22Rv1 (cell line): ENCODE measurements at regions not wholly inside any gene's neighbourhood (a gene's known extent, or its start where the extent isn't known, plus 50 kb on each side); places are given as distances from the start of the nearest gene placed in this dataset.

Experiments used
- ZFX ChIP-seq: fragments of 450-650 bp; IDR thresholded peaks from 2 replicates; pipeline ENCODE4 v1.6.1; 2017; ENCODE audit warnings: antibody characterized with exemption, borderline replicate concordance
- TF ChIP-seq, protein P1 (sequence below): fragments of 450-650 bp; IDR thresholded peaks from 2 replicates; pipeline ENCODE4 v1.5.1; 2017; ENCODE audit warnings: mild to moderate bottlenecking

- TF ChIP-seq, protein P1, sequence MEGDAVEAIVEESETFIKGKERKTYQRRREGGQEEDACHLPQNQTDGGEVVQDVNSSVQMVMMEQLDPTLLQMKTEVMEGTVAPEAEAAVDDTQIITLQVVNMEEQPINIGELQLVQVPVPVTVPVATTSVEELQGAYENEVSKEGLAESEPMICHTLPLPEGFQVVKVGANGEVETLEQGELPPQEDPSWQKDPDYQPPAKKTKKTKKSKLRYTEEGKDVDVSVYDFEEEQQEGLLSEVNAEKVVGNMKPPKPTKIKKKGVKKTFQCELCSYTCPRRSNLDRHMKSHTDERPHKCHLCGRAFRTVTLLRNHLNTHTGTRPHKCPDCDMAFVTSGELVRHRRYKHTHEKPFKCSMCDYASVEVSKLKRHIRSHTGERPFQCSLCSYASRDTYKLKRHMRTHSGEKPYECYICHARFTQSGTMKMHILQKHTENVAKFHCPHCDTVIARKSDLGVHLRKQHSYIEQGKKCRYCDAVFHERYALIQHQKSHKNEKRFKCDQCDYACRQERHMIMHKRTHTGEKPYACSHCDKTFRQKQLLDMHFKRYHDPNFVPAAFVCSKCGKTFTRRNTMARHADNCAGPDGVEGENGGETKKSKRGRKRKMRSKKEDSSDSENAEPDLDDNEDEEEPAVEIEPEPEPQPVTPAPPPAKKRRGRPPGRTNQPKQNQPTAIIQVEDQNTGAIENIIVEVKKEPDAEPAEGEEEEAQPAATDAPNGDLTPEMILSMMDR = no peak
- TF ChIP-seq ZFX = no peak
Measured at GRCh38 chr3:147919496-147919895, 510.3 kb downstream of the ZIC1 start.
